ENCODE measurements at regions not wholly inside any gene's neighbourhood (a gene's known extent, or its start where the extent isn't known, plus 50 kb on each side); places are given as distances from the start of the nearest gene placed in this dataset.

GRCh38 chr5:103764403-103764802, 201.8 kb upstream of the NUDT12 start:
- TF ChIP-seq, protein P1, sequence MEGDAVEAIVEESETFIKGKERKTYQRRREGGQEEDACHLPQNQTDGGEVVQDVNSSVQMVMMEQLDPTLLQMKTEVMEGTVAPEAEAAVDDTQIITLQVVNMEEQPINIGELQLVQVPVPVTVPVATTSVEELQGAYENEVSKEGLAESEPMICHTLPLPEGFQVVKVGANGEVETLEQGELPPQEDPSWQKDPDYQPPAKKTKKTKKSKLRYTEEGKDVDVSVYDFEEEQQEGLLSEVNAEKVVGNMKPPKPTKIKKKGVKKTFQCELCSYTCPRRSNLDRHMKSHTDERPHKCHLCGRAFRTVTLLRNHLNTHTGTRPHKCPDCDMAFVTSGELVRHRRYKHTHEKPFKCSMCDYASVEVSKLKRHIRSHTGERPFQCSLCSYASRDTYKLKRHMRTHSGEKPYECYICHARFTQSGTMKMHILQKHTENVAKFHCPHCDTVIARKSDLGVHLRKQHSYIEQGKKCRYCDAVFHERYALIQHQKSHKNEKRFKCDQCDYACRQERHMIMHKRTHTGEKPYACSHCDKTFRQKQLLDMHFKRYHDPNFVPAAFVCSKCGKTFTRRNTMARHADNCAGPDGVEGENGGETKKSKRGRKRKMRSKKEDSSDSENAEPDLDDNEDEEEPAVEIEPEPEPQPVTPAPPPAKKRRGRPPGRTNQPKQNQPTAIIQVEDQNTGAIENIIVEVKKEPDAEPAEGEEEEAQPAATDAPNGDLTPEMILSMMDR (IDR thresholded peaks at IDR 0.05): no peak
- TF ChIP-seq POLR2A (IDR thresholded peaks at IDR 0.05): no peak
